SH-SY5Y (cell line): ENCODE measurements at regions not wholly inside any gene's neighbourhood (a gene's known extent, or its start where the extent isn't known, plus 50 kb on each side); places are given as distances from the start of the nearest gene placed in this dataset.

Experiments used
- GATA2 ChIP-seq: IDR thresholded peaks from 2 replicates; pipeline ENCODE4 v1.6.1; 2011; ENCODE audit warnings: mild to moderate bottlenecking, low read depth, low read length
- GATA3 ChIP-seq: IDR thresholded peaks from 2 replicates; pipeline ENCODE4 v1.6.1; 2011; ENCODE audit warnings: low read depth, mild to moderate bottlenecking, low read length, moderate library complexity

- TF ChIP-seq GATA2 (no peak), GATA3 (no peak)
These were observed 783.9 kb downstream of the TSN start for GRCh38 chr2:122539311-122539710.
